Skin of body (tissue), 1 donor: ENCODE measurements at regions not wholly inside any gene's neighbourhood (a gene's known extent, or its start where the extent isn't known, plus 50 kb on each side); places are given as distances from the start of the nearest gene placed in this dataset.
"Not testable (repeated sequence)": the region's sequence is repeated elsewhere in the genome, so short reads cannot be mapped to it uniquely, and the experiment has no call there.

Source experiments
- DNase-seq: peaks from one replicate; lab custom pipeline; 2025; lab: John Stamatoyannopoulos, UW

DNA sequence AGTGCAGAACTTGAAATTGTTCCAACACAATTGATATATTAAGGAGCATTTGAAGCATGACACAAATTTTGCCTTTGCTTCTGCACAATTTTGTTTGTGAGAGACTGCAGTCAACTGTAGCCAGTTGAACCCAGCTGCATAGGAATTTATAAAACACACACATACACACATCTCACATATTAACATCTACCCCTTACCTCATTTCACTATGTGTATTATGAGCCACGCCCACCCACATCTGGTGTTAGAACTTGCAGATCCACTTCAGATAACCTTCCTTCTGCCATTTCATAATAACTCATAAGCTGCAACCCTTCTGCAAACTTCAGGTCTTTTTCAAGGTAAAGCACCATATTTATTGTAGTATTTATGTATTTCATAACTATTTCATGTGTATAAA is 188.1 kb upstream of the WDFY3 start:
- no peak for DNase-seq

DNA sequence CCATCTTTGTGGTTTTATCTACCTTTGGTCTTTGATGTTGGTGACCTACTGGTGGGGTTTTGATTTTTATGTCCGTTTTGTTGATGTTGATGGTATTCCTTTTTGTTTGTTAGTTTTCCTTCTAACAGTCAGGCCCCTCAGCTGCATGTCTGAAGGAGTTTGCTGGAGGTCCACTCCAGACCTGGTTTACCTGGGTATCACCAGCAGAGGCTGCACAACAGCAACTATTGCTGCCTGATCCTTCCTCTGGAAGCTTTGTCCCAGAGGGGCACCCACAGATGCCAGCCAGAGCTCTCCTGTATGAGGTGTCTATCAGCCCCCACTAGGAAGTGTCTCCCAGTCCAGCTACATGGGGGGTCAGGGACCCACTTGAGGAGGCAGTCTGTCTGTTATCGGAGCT is 199.3 kb upstream of the WDFY3 start:
- no peak for DNase-seq

DNA sequence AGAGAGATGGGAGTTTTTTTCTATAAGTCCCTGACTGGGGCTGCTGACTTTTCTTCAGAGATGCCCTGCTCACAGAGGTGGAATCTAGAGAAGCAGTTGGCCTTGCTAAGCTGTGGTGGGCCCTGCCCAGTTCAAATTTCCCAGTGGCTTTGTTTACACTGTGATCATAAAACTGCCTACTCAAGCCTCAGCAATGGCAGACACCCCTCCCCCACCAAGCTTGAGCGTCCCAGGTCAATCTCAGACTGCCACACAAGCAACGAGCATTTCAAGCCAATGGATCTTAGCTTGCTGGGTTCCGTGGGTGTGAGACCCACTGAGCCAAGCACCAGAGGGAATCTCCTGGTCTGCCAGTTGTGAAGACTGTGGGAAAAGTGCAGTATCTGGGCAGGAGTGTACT is 199.8 kb upstream of the WDFY3 start:
- DNase-seq, result no peak

DNA sequence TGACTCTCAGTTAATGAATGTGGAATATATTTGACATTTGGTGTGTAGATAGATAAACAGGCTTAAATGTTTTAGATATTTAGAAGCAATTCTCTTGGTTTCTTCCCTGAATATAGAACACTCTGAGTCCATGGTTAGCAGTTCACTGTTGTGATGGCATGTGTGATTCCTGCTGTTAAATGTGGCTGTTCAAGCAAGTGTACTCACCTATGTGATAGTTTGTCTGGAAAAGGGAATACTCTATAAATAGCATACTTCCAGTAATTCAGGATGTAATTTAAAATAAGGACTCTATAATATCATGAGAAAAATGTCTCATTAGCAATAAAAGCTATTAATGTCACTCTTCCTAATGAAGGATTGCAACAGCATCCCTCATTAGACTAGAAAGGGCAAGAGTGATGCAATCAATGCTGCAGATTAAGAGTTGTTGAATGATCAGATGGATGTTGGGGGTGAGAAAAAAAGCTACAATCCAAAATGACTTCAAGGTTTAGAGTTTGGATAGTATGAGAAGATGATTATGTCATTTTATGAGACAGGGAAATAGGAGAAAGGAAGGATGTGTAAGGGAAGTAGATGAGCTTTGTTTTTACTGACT is 201.8 kb upstream of the WDFY3 start:
- no peak for DNase-seq

DNA sequence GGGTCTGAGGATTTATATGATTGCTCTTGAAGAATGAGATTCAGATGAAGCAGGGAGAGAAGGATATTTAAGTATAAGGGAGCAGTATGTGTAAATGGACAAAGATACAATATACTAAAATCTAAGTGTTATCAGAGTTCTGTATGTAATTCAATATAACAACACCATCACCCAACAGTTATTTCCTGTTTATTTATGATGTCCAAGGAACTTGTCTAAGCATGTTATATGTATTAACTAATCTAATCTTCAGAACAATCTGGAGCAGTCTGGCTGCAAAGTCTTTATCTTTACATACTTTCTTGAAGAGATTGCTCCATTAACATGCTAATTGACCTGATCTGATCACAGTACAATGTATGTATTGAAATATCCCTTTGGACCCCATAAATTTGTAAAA is 203.8 kb upstream of the WDFY3 start:
- DNase-seq, result no peak

DNA sequence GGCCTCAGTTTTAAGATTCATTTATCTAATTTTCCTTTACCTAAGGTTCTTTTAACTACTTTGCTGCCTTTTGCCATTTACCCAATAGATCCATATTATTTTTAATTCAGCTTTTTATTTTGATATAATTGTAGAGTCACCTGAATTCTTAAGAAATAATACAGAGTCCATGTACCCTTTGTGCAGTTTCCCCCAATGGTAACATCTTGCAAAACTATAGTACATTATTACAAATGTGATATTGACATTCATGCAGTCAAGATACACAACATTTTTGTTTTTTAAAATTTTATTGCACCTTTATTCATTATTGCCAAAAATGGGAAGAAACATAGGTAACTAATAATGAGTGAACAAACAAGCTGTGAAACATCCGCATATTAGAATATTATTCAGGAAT is 208.7 kb upstream of the WDFY3 start:
- DNase-seq, result no peak

DNA sequence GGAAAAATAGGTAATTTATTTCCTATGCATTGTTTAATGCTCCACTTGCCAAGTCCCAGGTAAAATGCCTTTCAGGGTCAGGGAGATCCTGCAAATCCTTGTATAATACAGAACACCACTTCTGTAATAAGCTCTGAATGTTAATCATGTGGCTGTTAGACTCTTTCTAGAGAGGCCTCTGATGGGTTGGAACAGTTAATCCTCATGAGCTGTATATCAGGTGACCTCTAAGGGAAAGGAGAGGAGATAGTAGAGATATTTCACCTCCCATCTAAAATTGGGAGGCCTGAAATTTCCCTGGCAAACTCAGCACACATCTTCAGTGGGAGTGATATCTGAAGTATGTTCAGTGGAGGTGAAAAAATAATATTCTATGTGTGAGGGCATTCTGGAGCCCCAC is 210.6 kb upstream of the WDFY3 start:
- DNase-seq, result no peak

DNA sequence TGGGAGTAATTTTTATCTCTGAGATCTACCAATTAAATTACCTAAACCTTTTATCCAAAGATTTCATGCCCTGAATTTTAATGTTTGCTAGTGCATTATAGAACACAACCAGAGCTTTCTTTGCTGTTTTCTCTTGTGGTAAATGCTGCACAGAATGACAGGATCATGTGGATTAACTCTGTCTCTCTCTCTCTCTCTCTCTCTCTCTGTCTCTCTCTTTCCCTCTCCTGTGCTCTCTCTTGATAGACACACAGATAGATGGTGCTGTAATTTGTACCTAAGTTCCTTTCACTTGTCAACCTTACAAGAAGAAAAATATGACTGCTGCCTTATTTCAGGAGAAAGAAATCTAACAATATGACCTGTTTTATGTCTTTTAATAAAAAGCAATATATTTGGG is 211.2 kb upstream of the WDFY3 start:
- DNase-seq, result no peak

DNA sequence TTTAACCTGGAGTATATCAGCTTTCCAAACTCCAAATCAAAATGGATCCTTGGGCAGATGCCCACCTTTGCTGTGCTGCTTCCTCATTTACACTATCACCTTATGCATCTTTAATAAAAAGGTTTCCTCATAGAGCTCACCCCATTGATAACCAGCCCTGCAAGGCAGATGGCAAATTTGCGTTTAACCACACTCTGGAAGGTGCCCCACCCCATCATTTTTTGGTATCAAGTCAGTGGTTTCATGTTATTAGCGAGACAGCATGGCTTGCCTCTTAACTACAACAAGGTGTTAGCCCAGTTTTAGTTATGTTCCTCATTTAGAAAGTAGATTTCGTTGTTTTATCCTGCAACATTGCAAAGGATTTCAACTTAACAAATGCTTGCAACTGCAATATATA is 214.0 kb upstream of the WDFY3 start:
- no peak for DNase-seq

DNA sequence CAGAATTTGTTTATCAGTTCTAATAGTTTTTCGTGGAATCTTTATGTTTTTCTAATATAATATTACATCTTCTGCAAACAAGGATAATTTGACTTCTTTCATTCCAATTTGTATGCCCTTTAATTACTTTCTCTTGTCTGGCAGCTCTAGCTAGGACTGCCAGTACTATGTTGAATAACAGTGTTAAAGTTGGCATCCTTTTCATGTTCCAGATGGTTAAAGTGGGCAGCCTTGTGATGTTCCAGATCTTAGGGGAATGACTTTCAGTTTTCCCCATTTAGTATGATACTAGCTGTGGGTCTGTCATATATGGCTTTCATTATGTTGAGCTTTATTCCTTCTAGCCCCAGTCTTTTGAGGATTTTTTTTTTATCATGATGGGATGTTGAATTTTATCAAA is 220.6 kb upstream of the WDFY3 start:
- DNase-seq, result no peak

DNA sequence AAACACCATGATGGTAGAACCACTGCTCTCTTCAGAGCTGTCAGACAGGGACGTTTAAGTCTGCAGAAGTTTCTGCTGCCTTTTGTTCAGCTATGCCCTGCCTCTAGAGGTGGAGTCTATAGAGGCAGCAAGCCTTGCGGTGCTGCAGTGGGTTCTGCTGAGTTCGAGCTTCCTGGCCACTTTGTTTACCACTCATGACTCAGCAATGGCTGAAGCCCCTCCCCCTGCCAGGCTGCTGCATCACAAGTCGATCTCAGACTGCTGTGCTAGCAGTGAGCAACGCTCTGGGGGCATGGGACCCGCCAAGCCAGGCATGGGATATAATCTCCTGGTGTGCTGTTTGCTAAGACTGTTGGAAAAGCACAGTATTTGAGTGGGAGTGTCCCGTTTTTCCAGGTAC is 229.5 kb upstream of the WDFY3 start:
- not testable (repeated sequence) for DNase-seq

DNA sequence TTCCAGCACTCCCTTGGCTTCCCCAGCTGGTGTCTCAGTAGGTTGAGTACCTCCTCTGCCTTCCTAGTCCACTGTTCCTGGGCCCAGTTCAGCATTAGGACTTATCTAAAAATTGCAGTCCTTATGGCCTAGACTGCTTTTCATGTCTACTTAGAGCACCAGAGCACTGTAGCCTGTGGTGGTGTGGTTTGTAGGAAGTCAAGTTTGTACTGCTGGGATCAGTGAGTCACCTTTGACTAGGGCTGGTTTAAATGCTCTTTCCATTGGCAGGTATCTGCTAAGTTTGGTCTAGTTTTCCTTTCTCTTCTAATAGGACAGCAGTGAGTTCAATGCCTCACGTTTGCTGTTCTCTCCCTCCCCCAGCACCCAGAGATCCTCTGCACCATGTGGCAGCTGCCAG is 233.6 kb upstream of the WDFY3 start:
- no peak for DNase-seq

DNA sequence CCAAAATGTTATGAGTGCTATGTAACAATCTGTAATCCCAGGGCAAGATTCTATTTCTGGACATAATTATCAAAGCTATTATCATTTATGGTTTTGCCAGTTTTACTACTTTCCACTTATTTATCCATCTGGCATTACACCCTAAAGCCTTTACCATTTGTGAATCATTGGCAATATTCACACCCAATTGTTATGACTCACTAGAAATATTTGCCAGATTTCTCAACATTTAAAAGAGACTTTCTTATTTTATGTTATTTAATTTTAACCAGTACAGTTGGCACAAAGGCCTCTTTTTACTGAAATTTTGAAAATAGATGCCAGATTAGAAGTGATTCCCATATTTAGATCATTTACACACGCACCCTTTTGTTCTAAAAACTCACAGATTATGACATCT is 242.7 kb upstream of the WDFY3 start:
- DNase-seq, result no peak

DNA sequence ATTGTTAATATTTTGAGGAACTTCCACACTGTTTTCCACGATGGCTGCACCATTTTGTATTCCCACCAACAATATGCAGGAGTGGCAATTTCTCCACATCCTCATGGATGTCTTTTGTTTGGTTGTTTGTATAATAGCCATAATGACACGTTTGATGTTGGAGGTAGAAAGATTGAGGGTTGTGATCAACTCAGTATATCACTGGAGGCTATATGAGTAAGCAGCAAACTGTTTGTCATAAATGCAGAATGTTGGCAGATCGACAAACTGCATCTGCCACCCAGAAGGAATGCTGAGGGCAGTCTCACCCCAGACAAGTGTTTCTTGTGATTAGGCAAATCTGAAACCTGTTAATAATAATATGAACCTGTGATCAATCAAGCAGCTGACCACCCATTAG is 243.9 kb upstream of the WDFY3 start:
- DNase-seq, result no peak

DNA sequence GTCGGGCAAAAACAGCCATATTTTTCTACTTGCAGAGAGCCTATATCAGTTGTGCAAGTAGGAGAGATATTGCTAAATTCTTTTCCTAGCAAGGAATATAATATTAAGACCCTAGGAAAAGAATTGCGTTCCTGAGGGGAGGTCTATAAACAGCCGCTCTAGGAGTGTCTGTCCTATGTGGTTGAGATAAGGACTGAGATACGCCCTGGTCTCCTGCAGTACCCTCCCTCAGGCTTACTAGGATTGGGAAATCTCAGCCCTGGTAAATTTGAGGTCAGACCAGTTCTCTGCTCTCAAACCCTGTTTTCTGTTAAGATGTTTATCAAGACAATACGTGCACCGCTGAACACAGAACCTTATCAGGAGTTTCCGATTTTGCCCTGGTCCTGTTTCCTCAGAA is 250.1 kb upstream of the WDFY3 start:
- DNase-seq, result not testable (repeated sequence)

DNA sequence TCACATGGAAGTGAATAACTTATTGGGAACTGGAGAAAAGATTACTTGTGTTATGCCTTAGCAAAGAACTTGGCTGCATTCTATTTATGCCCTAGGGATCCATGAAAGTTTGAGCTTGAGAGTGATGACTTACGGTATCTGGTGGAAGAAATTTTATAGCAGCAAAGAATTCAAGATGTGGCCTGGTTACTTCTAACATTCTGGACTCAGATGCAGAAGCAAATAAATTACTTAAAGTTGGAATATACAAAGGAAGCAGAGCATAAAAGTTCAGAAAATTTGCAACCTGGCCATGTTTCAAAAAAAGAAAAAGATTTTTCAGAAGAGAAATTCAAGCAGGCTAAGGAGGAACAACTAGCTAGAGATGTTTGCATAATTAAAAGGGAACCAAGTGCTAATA is 252.3 kb upstream of the WDFY3 start:
- DNase-seq, result peak; percentile 34

DNA sequence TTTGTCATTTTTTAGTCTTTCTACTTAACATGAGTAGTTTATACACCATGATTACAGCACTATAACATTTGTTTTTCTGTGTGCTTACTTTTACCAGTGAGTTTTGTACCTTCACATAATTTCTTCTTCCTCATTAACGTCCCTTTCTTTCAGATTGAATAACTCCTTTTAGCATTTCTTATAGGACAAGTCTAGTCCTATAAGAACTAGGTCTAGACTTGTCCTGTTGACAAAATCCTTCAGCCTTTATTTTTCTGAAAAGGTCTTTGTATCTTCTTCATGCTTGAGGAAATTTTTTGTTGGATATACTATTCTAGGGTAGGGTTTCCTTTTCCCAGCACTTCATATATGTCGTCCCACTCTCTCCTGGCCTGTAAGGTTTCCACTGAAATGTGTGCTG is 253.3 kb upstream of the ARHGAP24 start:
- no peak for DNase-seq

DNA sequence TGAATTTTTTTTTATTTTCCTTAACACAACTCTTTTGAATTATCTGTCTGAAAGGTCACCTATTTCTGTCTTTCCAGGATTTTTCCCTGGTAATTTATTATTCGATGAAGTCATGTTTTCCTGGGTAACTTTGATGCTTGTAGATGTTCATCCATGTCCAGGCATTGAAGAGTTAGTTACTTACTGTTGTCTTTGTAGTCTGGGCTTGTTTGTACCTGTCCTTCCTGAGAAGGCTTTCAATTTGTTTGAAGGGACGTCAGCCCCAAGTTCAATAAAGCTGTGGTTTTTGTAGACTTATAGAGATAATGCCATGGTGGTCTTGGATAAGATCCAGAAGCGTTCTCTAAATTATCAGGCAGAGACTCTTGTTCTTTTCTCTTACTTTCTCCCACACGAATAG is 252.4 kb upstream of the ARHGAP24 start:
- DNase-seq, result no peak

DNA sequence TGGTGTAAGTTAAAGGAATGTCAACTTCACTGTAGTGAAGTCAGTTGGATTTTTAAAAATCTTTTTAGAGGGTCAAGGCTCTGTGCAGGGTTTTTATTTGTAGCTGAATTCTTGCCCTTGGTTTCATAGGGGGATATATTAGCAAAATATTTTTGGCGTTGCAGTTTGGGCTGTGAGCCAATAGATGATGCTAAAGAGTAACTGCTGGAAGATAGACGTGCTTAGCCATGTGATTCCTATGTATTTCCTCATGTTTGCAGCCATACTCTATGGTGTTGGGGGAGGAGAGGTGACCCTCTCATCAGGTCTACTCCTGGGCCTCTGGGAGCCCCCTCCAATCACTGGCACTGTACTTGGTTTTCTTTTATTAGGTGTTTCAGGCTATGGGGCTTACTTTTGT is 246.7 kb upstream of the ARHGAP24 start:
- no peak for DNase-seq

DNA sequence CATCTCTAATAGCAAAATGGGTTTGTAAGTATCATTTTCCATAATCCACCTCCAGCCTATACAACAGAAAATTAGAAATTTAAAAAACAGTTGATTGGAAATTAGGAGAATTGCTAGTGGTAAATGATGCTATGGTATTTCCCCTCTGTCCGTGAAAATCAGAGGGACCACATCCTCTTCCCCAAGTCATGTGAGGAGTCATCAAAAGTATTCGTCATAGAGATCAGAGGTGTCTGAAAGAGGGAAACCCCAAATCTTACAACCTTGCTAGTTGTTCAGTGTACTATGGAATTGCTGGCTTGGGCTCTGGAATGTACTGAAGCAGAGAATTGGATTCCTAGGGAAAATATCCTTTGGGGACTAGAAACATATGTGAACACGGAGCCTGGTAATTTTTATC is 241.4 kb upstream of the ARHGAP24 start:
- DNase-seq, result no peak

DNA sequence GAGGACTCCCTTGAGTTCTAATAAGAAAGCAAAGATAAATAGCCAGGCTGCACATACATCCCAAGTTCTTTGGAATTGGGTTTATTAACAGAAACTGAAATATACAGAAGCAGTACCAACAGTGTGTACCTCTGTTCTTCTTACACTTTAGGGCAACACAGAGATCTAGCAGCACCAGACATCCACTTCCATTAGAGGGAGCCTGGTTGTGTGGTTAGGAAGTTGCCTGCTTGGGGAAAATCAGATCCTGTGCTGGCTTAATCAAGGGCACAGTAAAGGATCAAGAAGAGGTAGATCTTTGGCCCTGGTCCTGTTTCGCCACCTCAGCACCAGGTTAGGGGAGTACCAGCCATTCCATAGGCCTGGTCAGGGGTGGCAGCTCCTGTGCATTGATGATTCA is 231.1 kb upstream of the ARHGAP24 start:
- DNase-seq, result no peak

DNA sequence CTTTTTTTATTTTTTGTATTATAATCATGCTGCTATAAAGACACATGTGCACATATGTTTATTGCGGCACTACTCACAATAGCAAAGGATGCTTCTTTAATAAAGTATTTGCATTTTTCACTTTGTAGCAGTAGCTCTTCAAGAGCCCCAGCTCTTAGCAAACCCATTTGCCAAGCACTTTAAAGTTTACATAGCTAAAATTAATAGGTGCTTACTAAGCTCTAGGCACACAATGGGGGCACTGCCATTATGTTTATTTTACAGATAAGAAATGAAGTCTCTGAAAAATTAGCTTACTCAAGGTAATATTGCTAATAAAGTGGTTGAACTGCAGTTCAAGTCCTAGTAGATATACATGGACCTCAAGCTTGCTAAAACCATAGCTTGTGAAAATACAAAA is 230.3 kb upstream of the ARHGAP24 start:
- DNase-seq, result no peak

DNA sequence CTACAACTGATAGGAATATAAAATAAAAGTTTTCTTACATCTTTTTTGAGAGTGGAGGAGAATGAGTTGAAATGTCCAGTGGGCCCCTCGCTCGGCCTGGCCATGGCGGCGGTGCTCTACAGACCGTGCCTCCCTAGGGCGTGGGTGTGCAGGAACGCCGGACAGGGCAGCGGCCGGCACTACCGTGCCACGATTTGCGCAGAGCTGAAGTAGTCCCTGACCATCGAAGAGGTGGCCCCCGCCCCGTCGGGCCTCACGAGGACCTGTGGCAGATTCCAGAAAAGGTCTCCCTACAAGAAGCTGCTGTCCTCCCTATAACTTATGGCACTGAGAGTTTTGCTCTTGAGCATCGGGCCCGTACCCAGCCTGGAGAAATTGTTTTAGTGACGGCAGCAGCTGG is 228.9 kb upstream of the ARHGAP24 start:
- DNase-seq, result no peak

DNA sequence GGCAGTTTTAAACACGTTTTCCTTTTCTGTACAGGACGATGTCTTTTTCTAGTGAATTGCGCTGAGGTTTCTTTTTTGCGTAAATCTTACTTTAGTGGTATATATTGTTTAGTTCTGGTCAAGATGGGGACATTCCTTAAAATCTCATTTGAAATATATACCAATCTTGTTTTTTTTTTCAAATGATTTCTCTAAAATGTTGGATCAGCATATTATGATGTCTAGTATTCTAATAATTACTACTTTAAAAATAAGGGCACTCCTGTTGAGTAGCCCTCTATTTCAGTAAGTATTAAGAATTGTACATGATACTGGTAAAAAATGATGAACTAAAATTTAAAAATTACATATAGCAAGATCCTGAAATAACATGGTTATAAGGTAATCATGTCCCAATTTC is 224.1 kb upstream of the ARHGAP24 start:
- DNase-seq, result no peak
